ENCODE measurements at regions not wholly inside any gene's neighbourhood (a gene's known extent, or its start where the extent isn't known, plus 50 kb on each side); places are given as distances from the start of the nearest gene placed in this dataset.

DNA sequence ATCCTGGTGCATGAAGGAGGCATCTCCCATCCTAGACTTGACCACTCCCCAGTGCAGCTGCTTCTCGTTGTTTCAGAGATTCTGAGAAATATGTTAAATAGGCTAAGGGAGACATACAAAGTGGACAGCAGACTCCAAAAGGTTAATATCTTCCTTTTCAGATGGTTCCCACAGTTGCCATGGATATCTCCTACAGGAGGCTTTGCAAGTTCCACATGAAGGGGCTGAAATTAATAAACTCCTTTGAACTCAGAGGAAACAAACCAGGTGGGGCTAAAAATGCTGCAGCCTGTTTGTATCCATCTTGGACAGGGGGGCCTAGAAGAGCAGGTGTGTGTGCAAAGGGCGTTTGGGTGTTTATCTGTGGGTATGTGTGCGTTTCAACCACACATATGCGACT is 257.4 kb upstream of the XYLT1 start:
- H3K36me3 Mint-ChIP-seq = no peaks in the 10 kb centered on the region
- H3K27ac Mint-ChIP-seq = no peak overlapping the region
- no peak for DNase-seq
- peaks cover 21 to 23% (median 22%) of the 10 kb centered on the region in 3 donors for H3K27me3 Mint-ChIP-seq
- ATAC-seq (ENCODE audit: low read depth in 2 of 2) = no peak
- H3K9me3 Mint-ChIP-seq = peaks cover 4 to 12% (median 7%) of the 10 kb centered on the region in 7 donors
- H3K4me1 Mint-ChIP-seq = no peaks in the 10 kb centered on the region
- no peak overlapping the region for H3K4me3 Mint-ChIP-seq

- H3K27ac Mint-ChIP-seq = no peak overlapping the region
- H3K36me3 Mint-ChIP-seq = no peaks in the 10 kb centered on the region
- DNase-seq (no peak), ATAC-seq (ENCODE audit: low read depth in 2 of 2) (no peak)
- H3K4me3 Mint-ChIP-seq = no peak overlapping the region
- H3K9me3 Mint-ChIP-seq = peaks cover 0 to 4% (median 0%) of the 10 kb centered on the region in 7 donors
- peaks cover 13 to 29% (median 16%) of the 10 kb centered on the region in 3 donors for H3K27me3 Mint-ChIP-seq
- H3K4me1 Mint-ChIP-seq = no peaks in the 10 kb centered on the region
Measured at GRCh38 chr16:17724242-17724898, 253.6 kb upstream of the XYLT1 start.

GRCh38 chr16:17723531-17724134 is 252.9 kb upstream of the XYLT1 start:
- ATAC-seq (ENCODE audit: low read depth in 2 of 2) (no peak), DNase-seq (no peak)
- Mint-ChIP-seq H3K36me3 (no peaks in the 10 kb centered on the region), H3K4me1 (no peaks in the 10 kb centered on the region), H3K4me3 (no peak overlapping the region), H3K9me3 (peaks cover 0 to 4% (median 0%) of the 10 kb centered on the region in 7 donors), H3K27me3 (peaks cover 8 to 24% (median 11%) of the 10 kb centered on the region in 3 donors), H3K27ac (no peak overlapping the region)

DNA sequence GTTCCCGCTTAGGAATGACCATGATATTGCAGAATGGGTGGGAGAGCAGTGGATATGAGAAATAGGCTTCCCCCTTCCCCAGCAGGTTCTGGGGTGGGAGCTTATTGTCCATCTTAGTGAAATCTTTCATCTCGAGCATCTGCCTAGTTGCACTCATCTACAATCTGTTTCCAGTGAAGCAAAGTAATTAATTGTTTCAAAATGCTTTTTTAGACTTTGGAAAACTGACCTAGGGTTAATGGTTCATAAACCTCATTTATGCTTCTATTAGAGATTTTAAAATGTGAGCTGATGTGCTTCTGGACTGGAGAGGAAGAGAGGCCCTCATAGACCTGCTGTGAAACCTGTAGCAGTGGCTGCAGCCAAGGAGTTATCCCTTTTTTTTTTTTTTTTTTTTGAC is 247.7 kb upstream of the XYLT1 start:
- Mint-ChIP-seq H3K4me1 (no peaks in the 10 kb centered on the region), H3K27me3 (peaks cover 11 to 17% (median 15%) of the 10 kb centered on the region in 3 donors), H3K27ac (no peak overlapping the region), H3K36me3 (peaks cover 0 to 4% of the 10 kb centered on the region in 2 donors), H3K9me3 (peaks cover 0 to 9% (median 4%) of the 10 kb centered on the region in 7 donors), H3K4me3 (no peak overlapping the region)
- ATAC-seq (ENCODE audit: low read depth in 2 of 2) (no peak), DNase-seq (no peak)

DNA sequence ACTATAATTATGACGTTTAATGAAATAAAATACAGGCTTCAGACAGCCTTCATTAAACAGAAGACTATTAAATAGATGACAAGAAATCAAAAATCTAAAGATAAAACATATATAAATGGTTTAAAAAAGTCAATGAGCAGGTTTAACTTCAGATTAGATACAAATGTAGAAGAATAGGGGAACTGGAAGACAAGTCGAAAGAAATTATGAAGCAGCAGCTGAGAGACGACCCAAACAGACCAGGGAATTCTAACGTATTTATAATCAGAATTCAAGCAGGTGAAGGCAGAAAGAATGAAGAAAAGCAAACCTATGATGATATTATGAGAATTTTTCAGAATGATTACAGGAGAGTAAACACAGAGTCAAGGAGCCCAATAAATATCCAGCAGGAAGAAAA is 235.1 kb upstream of the XYLT1 start:
- Mint-ChIP-seq H3K4me1 (no peaks in the 10 kb centered on the region), H3K9me3 (peaks cover 0 to 28% (median 6%) of the 10 kb centered on the region in 7 donors), H3K27ac (peak overlapping the region in 1 of 6 donors; percentile 86), H3K36me3 (peaks cover 0 to 6% of the 10 kb centered on the region in 2 donors), H3K4me3 (no peak overlapping the region), H3K27me3 (peaks cover 7 to 21% (median 12%) of the 10 kb centered on the region in 3 donors)
- ATAC-seq (ENCODE audit: low read depth in 2 of 2) (no peak), DNase-seq (no peak)

DNA sequence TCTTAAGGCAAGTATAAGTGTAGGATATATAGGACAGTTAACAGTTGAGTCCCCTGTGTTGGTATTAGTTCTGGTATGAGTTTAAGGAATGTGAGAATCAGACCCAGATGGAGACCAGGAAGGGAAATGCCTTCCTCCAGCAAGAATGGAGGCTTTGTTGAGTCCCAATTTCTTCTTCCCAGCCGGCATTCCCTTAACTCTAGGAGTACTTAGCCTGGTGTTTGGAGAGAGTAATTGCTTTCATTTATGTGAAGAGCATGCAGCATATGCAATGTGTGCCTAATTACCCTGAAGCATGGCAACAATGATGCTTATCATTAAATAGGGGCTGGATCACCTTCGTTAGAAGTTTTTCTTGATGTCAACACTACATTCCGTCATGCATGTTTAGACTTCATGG is 225.9 kb upstream of the XYLT1 start:
- Mint-ChIP-seq H3K9me3 (peaks cover 0 to 5% (median 0%) of the 10 kb centered on the region in 7 donors), H3K27me3 (peaks cover 29 to 45% (median 32%) of the 10 kb centered on the region in 3 donors), H3K36me3 (no peaks in the 10 kb centered on the region), H3K27ac (no peak overlapping the region), H3K4me3 (no peak overlapping the region), H3K4me1 (no peaks in the 10 kb centered on the region)
- ATAC-seq (ENCODE audit: low read depth in 2 of 2) (no peak), DNase-seq (no peak)

- no peak for ATAC-seq (ENCODE audit: low read depth in 2 of 2)
Measured at GRCh38 chr16:17692484-17692883, 221.7 kb upstream of the XYLT1 start.

GRCh38 chr16:17691899-17692176 is 221.1 kb upstream of the XYLT1 start:
- no peak overlapping the region for H3K4me3 Mint-ChIP-seq
- no peaks in the 10 kb centered on the region for H3K4me1 Mint-ChIP-seq
- peaks cover 0 to 6% (median 0%) of the 10 kb centered on the region in 7 donors for H3K9me3 Mint-ChIP-seq
- H3K36me3 Mint-ChIP-seq = no peaks in the 10 kb centered on the region
- no peak for ATAC-seq (ENCODE audit: low read depth in 2 of 2)
- H3K27ac Mint-ChIP-seq = no peak overlapping the region
- DNase-seq = no peak
- peaks cover 21 to 37% (median 36%) of the 10 kb centered on the region in 3 donors for H3K27me3 Mint-ChIP-seq

More at GRCh38 chr16:17692484-17692883, 221.7 kb upstream of the XYLT1 start:
- Mint-ChIP-seq H3K4me3 (no peak overlapping the region), H3K36me3 (no peaks in the 10 kb centered on the region), H3K9me3 (peaks cover 0 to 6% (median 1%) of the 10 kb centered on the region in 7 donors), H3K27me3 (peaks cover 20 to 37% (median 36%) of the 10 kb centered on the region in 3 donors), H3K27ac (no peak overlapping the region), H3K4me1 (no peaks in the 10 kb centered on the region)
- DNase-seq = no peak

DNA sequence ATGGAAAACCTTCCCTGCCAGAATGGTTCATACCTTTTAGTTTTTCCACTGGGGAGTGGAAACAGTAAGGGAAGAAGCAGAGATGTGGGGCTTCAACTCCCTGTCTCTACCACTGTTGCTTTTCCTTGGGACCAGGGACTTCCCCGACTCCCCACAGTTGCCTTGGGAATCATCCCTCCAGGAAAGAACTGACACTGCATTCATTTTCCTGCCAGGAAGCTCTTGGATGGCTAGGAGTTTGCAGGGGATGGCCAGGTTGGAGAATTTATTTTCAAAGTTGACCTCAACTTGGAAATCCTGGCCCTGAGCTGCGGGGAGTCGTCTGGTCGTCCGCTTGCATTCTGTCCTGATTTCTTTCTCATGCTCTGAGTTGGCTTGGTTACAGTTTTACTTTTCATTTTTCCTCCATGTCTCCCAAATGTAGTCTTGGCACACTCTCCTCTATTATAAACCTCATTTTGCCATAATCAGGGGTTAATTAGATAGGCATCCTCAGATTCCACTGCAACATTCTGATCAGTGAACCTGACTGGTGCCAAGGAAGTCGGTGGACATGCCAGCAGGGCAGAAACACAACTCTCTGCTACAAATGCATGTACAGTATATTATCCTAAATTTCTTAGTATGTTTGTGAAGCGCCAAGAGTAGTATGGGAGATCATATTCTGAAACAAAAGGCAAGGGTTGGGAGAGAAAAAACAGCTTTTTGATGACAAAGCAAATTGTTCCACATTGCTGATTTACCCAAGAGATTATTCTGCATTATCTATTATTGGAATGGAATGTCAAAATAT is 220.5 kb upstream of the XYLT1 start:
- no peak overlapping the region for H3K4me3 Mint-ChIP-seq
- H3K27ac Mint-ChIP-seq = no peak overlapping the region
- no peaks in the 10 kb centered on the region for H3K4me1 Mint-ChIP-seq
- peaks cover 0 to 6% (median 0%) of the 10 kb centered on the region in 7 donors for H3K9me3 Mint-ChIP-seq
- no peak for ATAC-seq (ENCODE audit: low read depth in 2 of 2)
- H3K27me3 Mint-ChIP-seq = peaks cover 26 to 38% (median 36%) of the 10 kb centered on the region in 3 donors
- no peaks in the 10 kb centered on the region for H3K36me3 Mint-ChIP-seq
- no peak for DNase-seq

DNA sequence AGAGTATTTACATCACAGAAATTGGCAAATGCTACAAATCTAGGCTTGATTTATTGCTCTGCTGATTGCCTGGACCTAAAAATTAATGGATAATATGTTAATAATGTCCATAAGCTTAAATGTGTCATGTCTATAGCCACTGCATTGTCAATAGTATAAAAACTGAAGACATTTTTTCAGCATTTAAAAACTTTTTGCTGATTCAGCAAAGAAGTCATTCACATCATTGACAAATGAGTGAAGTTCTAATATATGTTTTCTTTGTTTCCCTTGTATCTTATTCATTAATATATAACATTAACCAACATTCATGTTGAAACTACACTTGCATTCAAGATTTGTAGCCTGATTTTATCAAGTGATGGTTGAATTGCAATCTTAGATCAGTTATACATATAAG is 214.7 kb upstream of the XYLT1 start:
- Mint-ChIP-seq H3K27me3 (peaks cover 21 to 25% (median 22%) of the 10 kb centered on the region in 3 donors), H3K27ac (no peak overlapping the region), H3K36me3 (peaks cover 0 to 5% of the 10 kb centered on the region in 2 donors), H3K4me1 (no peaks in the 10 kb centered on the region), H3K4me3 (no peak overlapping the region), H3K9me3 (peaks cover 0 to 9% (median 4%) of the 10 kb centered on the region in 7 donors)
- ATAC-seq (ENCODE audit: low read depth in 2 of 2) (no peak), DNase-seq (no peak)

- no peak overlapping the region for H3K27ac Mint-ChIP-seq
- no peak overlapping the region for H3K4me3 Mint-ChIP-seq
- no peak for ATAC-seq (ENCODE audit: low read depth in 2 of 2)
- H3K27me3 Mint-ChIP-seq = peaks cover 14 to 28% (median 24%) of the 10 kb centered on the region in 3 donors
- H3K4me1 Mint-ChIP-seq = no peaks in the 10 kb centered on the region
- peaks cover 0 to 11% of the 10 kb centered on the region in 2 donors for H3K36me3 Mint-ChIP-seq
- no peak for DNase-seq
- H3K9me3 Mint-ChIP-seq = peaks cover 8 to 22% (median 13%) of the 10 kb centered on the region in 7 donors
Measured at GRCh38 chr16:17683281-17683680, 212.5 kb upstream of the XYLT1 start.

DNA sequence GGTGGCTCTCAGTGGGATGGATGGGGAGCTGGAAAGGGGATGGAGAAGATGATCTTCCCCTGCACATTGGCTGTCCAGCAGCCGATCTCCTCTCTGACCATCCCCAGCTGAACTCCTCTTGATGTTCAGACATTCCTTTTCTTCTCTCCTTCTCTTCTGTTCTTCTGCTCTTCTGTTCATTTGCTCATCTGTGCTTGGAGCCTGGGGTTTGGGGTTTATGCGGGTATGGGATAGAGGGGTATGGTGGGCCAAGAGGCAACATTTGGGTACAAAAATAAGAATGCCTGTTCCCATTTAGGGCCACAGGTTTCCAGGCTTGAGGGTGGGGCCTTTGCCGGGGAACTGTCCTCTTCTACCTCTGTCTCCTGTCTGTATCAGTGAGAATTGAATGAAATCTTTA is 205.4 kb upstream of the XYLT1 start:
- no peak for DNase-seq
- Mint-ChIP-seq H3K27ac (no peak overlapping the region), H3K27me3 (peaks cover 4 to 23% (median 20%) of the 10 kb centered on the region in 3 donors), H3K36me3 (peaks cover 0 to 11% of the 10 kb centered on the region in 2 donors), H3K9me3 (peaks cover 9 to 25% (median 15%) of the 10 kb centered on the region in 7 donors), H3K4me1 (no peaks in the 10 kb centered on the region), H3K4me3 (no peak overlapping the region)
- no peak for ATAC-seq (ENCODE audit: low read depth in 2 of 2)

- no peak overlapping the region for H3K4me3 Mint-ChIP-seq
- no peak for DNase-seq
- no peak for ATAC-seq (ENCODE audit: low read depth in 2 of 2)
- H3K27ac Mint-ChIP-seq = no peak overlapping the region
- peaks cover 0 to 17% (median 12%) of the 10 kb centered on the region in 3 donors for H3K27me3 Mint-ChIP-seq
- H3K4me1 Mint-ChIP-seq = no peaks in the 10 kb centered on the region
- peaks cover 0 to 12% (median 4%) of the 10 kb centered on the region in 7 donors for H3K9me3 Mint-ChIP-seq
- H3K36me3 Mint-ChIP-seq = no peaks in the 10 kb centered on the region
Measured at GRCh38 chr16:17668386-17668785, 197.6 kb upstream of the XYLT1 start.
